ENCODE measurements at regions not wholly inside any gene's neighbourhood (a gene's known extent, or its start where the extent isn't known, plus 50 kb on each side); places are given as distances from the start of the nearest gene placed in this dataset.

DNA sequence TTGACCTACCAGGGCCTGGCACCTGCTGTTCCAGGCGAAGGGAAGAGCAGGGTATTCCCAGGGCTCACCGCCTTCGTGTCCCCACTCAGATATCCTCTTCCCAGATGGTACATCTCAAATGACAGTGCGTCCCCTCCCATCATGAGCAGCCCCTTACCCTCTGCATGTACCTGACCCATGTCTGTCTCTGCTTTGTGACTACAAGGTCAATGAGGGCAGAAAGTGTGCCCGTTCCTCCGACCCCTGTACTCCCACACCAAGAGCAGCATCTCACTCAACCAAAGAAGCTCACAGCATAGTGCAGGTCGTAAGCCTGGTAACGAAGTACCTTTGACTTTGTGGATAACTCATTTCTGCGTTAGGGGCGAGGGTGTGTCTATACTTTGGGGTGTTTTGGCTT lies 142.6 kb downstream of the KATNIP start:
- H2AFZ ChIP-seq = no peak overlapping the region
- TF ChIP-seq, protein P1, sequence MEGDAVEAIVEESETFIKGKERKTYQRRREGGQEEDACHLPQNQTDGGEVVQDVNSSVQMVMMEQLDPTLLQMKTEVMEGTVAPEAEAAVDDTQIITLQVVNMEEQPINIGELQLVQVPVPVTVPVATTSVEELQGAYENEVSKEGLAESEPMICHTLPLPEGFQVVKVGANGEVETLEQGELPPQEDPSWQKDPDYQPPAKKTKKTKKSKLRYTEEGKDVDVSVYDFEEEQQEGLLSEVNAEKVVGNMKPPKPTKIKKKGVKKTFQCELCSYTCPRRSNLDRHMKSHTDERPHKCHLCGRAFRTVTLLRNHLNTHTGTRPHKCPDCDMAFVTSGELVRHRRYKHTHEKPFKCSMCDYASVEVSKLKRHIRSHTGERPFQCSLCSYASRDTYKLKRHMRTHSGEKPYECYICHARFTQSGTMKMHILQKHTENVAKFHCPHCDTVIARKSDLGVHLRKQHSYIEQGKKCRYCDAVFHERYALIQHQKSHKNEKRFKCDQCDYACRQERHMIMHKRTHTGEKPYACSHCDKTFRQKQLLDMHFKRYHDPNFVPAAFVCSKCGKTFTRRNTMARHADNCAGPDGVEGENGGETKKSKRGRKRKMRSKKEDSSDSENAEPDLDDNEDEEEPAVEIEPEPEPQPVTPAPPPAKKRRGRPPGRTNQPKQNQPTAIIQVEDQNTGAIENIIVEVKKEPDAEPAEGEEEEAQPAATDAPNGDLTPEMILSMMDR (IDR thresholded peaks at IDR 0.05; ENCODE audit: poor library complexity) = no peak
- TF ChIP-seq EZH2 (IDR thresholded peaks at IDR 0.05; ENCODE audit: borderline replicate concordance) = no peak
- no peaks in the 10 kb centered on the region for H3K4me1 ChIP-seq (ENCODE audit: insufficient read depth)
- no peak for DNase-seq (ENCODE audit: low spot score)
- no peaks in the 10 kb centered on the region for H3K27me3 ChIP-seq
- H3K9me2 ChIP-seq (replicated peaks; ENCODE audit: insufficient read depth) = no peaks in the 10 kb centered on the region
- no peak overlapping the region for H3K4me2 ChIP-seq
- no peak overlapping the region for H3K27ac ChIP-seq
- WGBS (ENCODE audit: low lambda C conversion rate, missing lambda C conversion rate) = 99% methylated on average over 10 of the region's 10 CpGs
- no peaks in the 10 kb centered on the region for H4K20me1 ChIP-seq (ENCODE audit: insufficient read depth, poor library complexity, severe bottlenecking)
- H3K36me3 ChIP-seq (replicated peaks; ENCODE audit: insufficient read depth, low read depth) = no peaks in the 10 kb centered on the region
- no peaks in the 10 kb centered on the region for H3K79me2 ChIP-seq
- no peaks in the 10 kb centered on the region for H3K9me3 ChIP-seq (ENCODE audit: low read depth)
- H3K4me3 ChIP-seq = no peak overlapping the region

- Histone ChIP-seq H3K4me2 (no peak overlapping the region), H3K9me2 (replicated peaks; ENCODE audit: insufficient read depth) (no peaks in the 10 kb centered on the region), H3K36me3 (replicated peaks; ENCODE audit: insufficient read depth, low read depth) (no peaks in the 10 kb centered on the region), H3K27ac (no peak overlapping the region), H2AFZ (no peak overlapping the region), H3K79me2 (no peaks in the 10 kb centered on the region), H3K27me3 (no peaks in the 10 kb centered on the region), H3K9me3 (ENCODE audit: low read depth) (no peaks in the 10 kb centered on the region), H3K4me3 (no peak overlapping the region), H3K4me1 (ENCODE audit: insufficient read depth) (no peaks in the 10 kb centered on the region), H4K20me1 (ENCODE audit: insufficient read depth, poor library complexity, severe bottlenecking) (no peaks in the 10 kb centered on the region)
- no peak for DNase-seq (ENCODE audit: low spot score)
- TF ChIP-seq, protein P1 (IDR thresholded peaks at IDR 0.05; ENCODE audit: poor library complexity) = no peak
- TF ChIP-seq EZH2 (IDR thresholded peaks at IDR 0.05; ENCODE audit: borderline replicate concordance) (no peak), EZH2phosphoT487 (IDR thresholded peaks at IDR 0.05; ENCODE audit: low read depth, severe bottlenecking, unreplicated experiment) (no peak)
- 94% methylated on average over 7 of the region's 7 CpGs for WGBS (ENCODE audit: low lambda C conversion rate, missing lambda C conversion rate)
Observed at GRCh38 chr16:27695161-27695560, 145.2 kb downstream of the KATNIP start.

DNA sequence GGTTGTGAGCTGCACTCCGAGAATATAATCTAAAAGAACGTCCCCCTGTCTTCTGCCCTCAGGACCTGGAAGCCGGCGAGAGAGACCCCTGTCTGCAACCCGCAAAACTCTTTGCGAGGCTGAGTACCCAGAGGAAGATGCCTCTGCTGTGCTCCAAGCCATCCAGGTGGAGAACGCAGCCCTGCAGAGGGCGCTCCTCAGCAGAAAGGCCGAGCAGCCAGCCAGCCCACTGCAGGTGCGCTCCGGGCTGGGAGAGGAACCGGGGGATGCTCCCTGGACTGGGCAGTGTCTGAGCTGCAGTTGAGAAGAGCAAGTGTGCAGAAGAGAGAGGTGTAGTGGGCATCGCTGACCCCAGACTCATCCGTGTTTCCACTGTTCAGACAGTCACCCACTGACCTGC lies 148.3 kb downstream of the KATNIP start:
- no peaks in the 10 kb centered on the region for H3K9me2 ChIP-seq (replicated peaks; ENCODE audit: insufficient read depth)
- H3K36me3 ChIP-seq (replicated peaks; ENCODE audit: insufficient read depth, low read depth) = no peaks in the 10 kb centered on the region
- H3K27ac ChIP-seq = no peak overlapping the region
- H3K79me2 ChIP-seq = no peaks in the 10 kb centered on the region
- no peaks in the 10 kb centered on the region for H4K20me1 ChIP-seq (ENCODE audit: insufficient read depth, poor library complexity, severe bottlenecking)
- no peak overlapping the region for H3K4me2 ChIP-seq
- DNase-seq (ENCODE audit: low spot score) = no peak
- H2AFZ ChIP-seq = no peak overlapping the region
- no peaks in the 10 kb centered on the region for H3K27me3 ChIP-seq
- H3K4me3 ChIP-seq = no peak overlapping the region
- 53% methylated on average over 14 of the region's 14 CpGs for WGBS (ENCODE audit: low lambda C conversion rate, missing lambda C conversion rate)
- H3K4me1 ChIP-seq (ENCODE audit: insufficient read depth) = no peaks in the 10 kb centered on the region
- no peak for TF ChIP-seq EZH2phosphoT487 (IDR thresholded peaks at IDR 0.05; ENCODE audit: low read depth, severe bottlenecking, unreplicated experiment)
- TF ChIP-seq, protein P1 (IDR thresholded peaks at IDR 0.05; ENCODE audit: poor library complexity) = peak; percentile 24
- no peaks in the 10 kb centered on the region for H3K9me3 ChIP-seq (ENCODE audit: low read depth)

DNA sequence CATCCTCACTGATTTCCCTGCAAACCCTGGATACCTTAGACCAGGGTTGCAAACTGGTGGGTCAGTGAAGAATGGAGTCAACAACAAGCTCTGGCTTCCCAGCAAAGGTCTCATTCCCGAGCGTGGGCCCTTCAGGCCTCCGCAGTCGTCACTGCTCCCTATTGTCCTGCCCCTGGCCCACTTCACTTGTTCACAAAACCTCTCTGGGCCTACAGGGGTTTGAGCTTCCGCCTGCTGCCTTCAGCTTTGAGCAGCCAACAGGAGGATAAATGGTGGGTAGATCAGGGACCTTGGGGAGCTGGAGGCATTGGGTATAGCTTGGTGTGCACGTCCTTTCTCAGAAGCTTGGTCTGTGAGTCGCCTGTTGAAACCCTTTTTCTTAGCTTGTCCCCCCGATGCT lies 148.8 kb downstream of the KATNIP start:
- no peaks in the 10 kb centered on the region for H3K9me3 ChIP-seq (ENCODE audit: low read depth)
- no peaks in the 10 kb centered on the region for H3K9me2 ChIP-seq (replicated peaks; ENCODE audit: insufficient read depth)
- no peaks in the 10 kb centered on the region for H3K36me3 ChIP-seq (replicated peaks; ENCODE audit: insufficient read depth, low read depth)
- no peak overlapping the region for H2AFZ ChIP-seq
- H3K4me2 ChIP-seq = no peak overlapping the region
- no peak overlapping the region for H3K27ac ChIP-seq
- H4K20me1 ChIP-seq (ENCODE audit: insufficient read depth, poor library complexity, severe bottlenecking) = no peaks in the 10 kb centered on the region
- H3K79me2 ChIP-seq = no peaks in the 10 kb centered on the region
- TF ChIP-seq, protein P1 (IDR thresholded peaks at IDR 0.05; ENCODE audit: poor library complexity) = no peak
- TF ChIP-seq EZH2 (IDR thresholded peaks at IDR 0.05; ENCODE audit: borderline replicate concordance) = no peak
- 97% methylated on average over 8 of the region's 8 CpGs for WGBS (ENCODE audit: low lambda C conversion rate, missing lambda C conversion rate)
- H3K4me1 ChIP-seq (ENCODE audit: insufficient read depth) = no peaks in the 10 kb centered on the region
- H3K27me3 ChIP-seq = no peaks in the 10 kb centered on the region
- no peak overlapping the region for H3K4me3 ChIP-seq
- DNase-seq (ENCODE audit: low spot score) = no peak
